ENCODE measurements at regions not wholly inside any gene's neighbourhood (a gene's known extent, or its start where the extent isn't known, plus 50 kb on each side); places are given as distances from the start of the nearest gene placed in this dataset.

- no peak for DNase-seq (ENCODE audit: low read depth in 2 of 2)
Observed at GRCh38 chr5:2917524-2917923, 166.0 kb upstream of the IRX2 start.

DNA sequence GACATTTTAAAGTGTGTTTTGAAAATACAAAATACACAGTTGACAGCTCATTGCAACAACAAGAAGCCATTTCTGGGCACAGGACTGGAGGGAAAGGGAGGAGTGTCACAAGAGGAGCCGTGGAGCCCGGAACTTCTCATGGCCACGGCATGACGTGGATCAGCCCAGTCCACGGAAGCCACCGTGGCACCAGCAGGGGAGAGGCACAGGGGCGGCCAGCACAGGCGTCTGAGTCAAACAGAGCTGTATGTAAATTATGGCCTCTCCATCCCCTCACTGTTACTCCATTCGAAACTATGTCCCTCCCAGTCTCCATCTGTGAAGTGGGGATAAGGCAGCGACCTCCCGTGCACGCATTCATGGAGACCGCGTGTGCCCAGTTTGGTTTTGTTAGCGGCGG, 165.6 kb upstream of the IRX2 start:
- no peak for DNase-seq (ENCODE audit: low read depth in 2 of 2)

- DNase-seq (ENCODE audit: low read depth in 2 of 2), result no peak
Observed at GRCh38 chr5:2916076-2916682, 164.7 kb upstream of the IRX2 start.

- no peak for DNase-seq (ENCODE audit: low read depth in 2 of 2)
Observed at GRCh38 chr5:2914981-2915484, 163.6 kb upstream of the IRX2 start.

- no peak for DNase-seq (ENCODE audit: low read depth in 2 of 2)
Observed at GRCh38 chr5:2914022-2914661, 162.7 kb upstream of the IRX2 start.

- DNase-seq (ENCODE audit: low read depth in 2 of 2), result no peak
Observed at GRCh38 chr5:2913281-2913680, 161.8 kb upstream of the IRX2 start.

GRCh38 chr5:2912741-2913140, 161.3 kb upstream of the IRX2 start:
- DNase-seq (ENCODE audit: low read depth in 2 of 2), result no peak

DNA sequence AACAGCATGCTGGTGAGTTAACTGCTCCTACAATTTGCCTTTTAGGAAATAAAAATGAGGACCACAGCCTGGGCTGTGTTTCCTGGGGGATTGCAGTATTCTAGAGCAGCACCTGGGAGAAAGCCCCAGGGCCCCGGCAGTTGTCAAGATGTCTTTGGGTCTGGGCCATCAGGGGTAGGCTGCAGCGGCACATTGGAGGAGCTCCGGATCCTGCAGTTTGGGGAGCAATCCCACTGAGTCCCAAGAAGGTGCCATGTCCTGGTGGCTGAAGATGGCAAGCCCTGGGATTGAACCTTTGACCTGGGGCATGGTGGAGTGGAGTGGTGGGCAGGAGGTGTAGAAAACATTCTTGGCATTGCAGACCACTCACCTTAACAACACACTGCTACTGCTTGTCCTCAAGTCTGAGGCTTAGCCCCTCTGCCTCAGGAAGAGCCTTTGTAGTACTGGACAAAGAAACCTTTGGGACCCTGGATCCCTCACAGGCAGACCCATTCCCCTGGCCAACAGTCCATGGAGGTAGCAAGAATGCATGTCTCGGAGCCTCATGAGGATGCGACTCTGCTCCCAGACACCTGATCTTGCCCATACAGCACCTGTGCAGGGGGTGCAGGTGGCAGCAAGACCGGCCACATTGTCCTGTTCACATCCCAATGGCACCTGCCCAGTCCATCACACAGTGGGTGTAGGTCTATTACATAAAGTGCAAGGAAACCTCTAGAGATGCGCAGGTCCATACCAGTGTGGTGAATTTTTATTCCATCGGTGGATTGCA, 159.1 kb upstream of the IRX2 start:
- no peak for DNase-seq (ENCODE audit: low read depth in 2 of 2)

DNA sequence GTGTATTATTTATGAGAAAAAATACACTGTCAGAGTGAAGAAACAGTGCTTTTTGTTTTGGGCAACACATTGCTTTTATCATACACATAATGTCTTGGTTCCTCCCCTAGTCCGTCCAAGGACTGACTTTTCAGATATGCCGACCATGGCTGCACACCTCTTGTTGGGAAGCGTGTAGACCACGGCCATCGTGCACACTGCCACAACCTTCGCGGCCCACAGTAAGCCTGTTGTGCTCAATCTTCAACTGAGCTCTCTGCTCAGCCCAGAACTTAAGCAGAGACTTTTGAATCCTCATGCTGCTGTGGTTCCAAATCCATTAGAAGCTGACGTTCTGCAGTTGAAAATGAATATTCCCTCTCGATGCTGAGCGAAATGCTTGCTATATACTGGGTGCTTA, 157.6 kb upstream of the IRX2 start:
- no peak for DNase-seq (ENCODE audit: low read depth in 2 of 2)

DNA sequence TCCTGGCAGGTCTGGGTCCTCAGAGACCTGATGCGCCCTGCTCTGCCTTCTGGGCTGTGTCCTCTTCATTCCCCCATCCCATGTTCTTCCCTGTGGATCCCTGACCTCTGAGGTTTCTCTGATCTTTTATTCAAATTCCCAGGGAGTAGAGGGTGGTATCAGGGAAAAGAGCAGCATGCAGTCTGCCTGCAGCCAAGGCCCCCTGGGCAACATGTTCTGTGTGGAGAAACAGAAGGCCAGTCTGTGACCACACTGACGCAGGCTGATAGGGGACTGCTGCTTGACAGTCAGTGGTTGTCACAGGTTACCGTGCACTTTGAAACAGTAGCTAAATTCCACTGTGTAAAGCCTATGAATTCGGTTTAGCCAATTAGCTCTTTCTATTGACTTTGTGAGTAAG, 156.6 kb upstream of the IRX2 start:
- no peak for DNase-seq (ENCODE audit: low read depth in 2 of 2)

- no peak for DNase-seq (ENCODE audit: low read depth in 2 of 2)
Observed at GRCh38 chr5:2906302-2907090, 155.0 kb upstream of the IRX2 start.

GRCh38 chr5:2905741-2906140, 154.3 kb upstream of the IRX2 start:
- DNase-seq (ENCODE audit: low read depth in 2 of 2), result no peak

- DNase-seq (ENCODE audit: low read depth in 2 of 2), result no peak
Observed at GRCh38 chr5:2904956-2905355, 153.5 kb upstream of the IRX2 start.

DNA sequence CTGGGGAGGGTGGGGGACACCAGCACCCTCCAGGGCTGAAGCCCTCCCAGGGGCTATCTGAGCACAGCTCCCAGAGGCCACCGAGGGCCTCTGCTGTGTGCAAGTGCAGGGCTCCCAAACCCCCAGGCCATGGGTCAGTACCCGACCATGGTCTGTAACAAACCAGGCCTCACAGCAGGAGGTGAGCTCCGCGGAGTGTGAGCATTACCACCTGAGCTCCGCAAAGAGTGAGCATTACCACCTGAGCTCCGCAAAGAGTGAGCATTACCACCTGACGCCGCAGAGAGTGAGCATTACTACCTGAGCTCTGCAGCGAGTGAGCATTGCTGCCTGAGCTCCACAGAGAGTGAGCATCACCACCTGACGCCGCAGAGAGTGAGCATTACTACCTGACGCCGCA, 152.9 kb upstream of the IRX2 start:
- DNase-seq (ENCODE audit: low read depth in 2 of 2), result no peak

DNA sequence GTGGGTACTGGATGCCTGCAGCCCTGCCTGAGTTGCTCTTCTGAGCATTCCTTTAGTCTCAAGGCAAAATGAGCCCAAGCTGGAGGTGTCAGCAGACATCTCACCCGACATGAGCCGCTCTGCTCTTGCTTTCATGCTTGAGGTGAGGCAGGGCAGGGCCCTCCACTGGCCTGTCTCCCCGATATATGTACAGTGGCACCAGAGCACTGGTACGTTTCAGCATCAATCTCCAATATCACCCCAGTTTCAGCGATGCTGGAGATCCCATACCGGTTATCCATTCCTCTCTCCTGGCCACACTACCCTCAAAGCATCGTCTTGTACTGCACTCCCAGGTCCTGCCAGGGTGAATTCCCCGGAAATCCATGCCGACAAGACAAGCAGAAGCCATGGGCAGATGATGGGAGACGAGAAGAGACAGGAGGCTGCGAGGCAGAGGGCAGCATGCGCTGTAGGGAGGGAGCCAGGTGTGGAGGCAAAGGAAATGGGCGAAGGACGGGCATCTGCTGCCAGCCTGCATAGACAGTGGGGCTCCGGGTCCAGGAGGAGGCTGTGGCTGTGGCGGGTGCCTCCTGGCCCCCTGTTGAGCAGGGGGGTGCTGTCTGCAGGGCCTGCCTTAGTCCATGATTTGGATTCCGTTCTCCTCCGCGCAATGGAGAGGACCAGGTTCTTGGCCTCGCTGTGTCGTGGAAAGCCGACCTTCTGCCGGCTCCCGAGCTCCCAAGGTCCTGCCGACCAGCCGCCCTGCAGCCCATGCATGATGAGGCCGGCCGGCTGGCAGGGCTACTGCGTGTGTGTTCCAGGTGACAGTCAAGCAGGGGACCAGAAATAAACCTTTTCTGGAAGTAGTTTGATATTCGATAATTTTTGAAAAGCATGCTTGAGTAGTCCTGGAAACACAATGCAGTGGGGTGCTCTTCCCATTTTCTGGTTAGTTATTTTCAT, 152.2 kb upstream of the IRX2 start:
- DNase-seq (ENCODE audit: low read depth in 2 of 2), result no peak

DNA sequence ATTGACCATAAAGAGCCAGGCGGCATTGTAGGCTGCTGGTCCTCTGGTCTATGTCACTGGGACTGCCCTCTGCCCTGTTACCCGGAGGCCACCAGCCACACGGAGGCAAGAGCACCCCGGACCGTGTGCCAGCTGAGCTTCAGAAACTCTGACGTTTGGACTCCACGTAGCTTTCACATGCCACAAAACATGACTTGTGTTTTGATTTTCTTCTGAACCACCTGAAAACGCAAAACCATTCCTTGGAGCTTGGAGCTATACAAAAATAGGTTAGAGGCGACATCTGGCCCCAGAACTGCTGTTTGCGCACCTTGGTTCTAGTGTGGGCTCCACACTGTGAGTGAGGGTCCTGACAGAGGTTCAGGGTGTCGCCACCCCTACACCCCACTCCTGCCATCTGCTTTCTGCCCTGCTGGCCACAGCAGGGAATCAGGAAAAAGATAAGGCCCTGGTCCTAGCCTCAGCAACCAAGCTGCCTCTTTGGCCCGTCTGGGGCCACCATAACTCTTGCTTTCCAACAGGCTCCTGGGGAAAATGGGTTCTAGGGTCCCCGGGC, 151.3 kb upstream of the IRX2 start:
- no peak for DNase-seq (ENCODE audit: low read depth in 2 of 2)

- DNase-seq (ENCODE audit: low read depth in 2 of 2), result no peak
Observed at GRCh38 chr5:2902186-2902585, 150.7 kb upstream of the IRX2 start.

DNA sequence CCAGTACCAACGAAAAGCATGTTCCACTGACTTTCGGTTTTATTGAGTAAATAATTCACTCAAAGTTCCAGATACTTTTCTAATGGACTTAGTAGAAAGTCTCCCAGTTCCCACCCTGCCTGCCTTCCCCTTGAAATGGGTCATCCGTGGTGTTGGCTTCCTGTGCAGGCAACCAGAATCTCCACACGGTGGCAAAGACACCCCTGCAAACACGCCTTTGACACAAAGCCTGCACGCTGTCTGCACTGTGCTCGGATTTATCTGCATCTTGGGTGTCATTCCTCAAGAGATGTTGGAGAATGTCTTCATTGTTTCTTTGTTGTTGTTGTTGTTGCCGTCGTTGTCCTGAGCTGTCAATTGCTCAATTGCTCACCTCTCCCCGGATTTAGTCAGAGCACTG, 150.0 kb upstream of the IRX2 start:
- DNase-seq (ENCODE audit: low read depth in 2 of 2), result no peak

- no peak for DNase-seq (ENCODE audit: low read depth in 2 of 2)
Observed at GRCh38 chr5:2901096-2901495, 149.6 kb upstream of the IRX2 start.

GRCh38 chr5:2900360-2900759, 148.9 kb upstream of the IRX2 start:
- no peak for DNase-seq (ENCODE audit: low read depth in 2 of 2)

GRCh38 chr5:2899311-2899710, 147.8 kb upstream of the IRX2 start:
- DNase-seq (ENCODE audit: low read depth in 2 of 2), result no peak
